Gastrocnemius medialis (tissue), 4 donors: ENCODE measurements at regions not wholly inside any gene's neighbourhood (a gene's known extent, or its start where the extent isn't known, plus 50 kb on each side); places are given as distances from the start of the nearest gene placed in this dataset.

Experiments
- ATAC-seq, 2 donors: fragments of 150-250 bp; one replicate each; pipeline ENCODE4 v1.9.1; 2016
- DNase-seq, 2 donors: peaks; one replicate each; pipeline ENCODE4 v3.0.0-alpha.2; 2019
- H3K27ac ChIP-seq, 4 donors: fragments of 200-600 bp; sonication (generic); 1 replicate in 1 of 4; 2 replicates in 3 of 4; pipeline ENCODE4 v1.5.1; 2016 to 2018; ENCODE audit warnings: mild to moderate bottlenecking in 2 of 4, moderate library complexity in 1 of 4
- H3K27me3 ChIP-seq, 3 donors: fragments of 200-600 bp; sonication (generic) in 2 of 3; 1 replicate in 1 of 3; 2 replicates in 2 of 3; pipeline versions ENCODE4 v1.5.1 to v1.6.0; 2016 to 2019; ENCODE audit warnings: mild to moderate bottlenecking in 1 of 3, moderate library complexity in 1 of 3
- H3K36me3 ChIP-seq, 2 donors: fragments of 200-600 bp; sonication (generic) in 1 of 2; one replicate each; pipeline ENCODE4 v1.5.1; 2017 to 2018
- H3K4me1 ChIP-seq, 2 donors: fragments of 200-600 bp; sonication (generic) in 1 of 2; one replicate each; pipeline ENCODE4 v1.5.1; 2016 to 2017; ENCODE audit warnings: mild to moderate bottlenecking in 2 of 2
- H3K4me3 ChIP-seq, 4 donors: fragments of 200-600 bp; sonication (generic) in 3 of 4; 1 replicate in 1 of 4; 2 replicates in 3 of 4; pipeline ENCODE4 v1.5.1; 2016 to 2019; ENCODE audit warnings: mild to moderate bottlenecking in 2 of 4
- H3K9me3 ChIP-seq, 3 donors: fragments of 200-600 bp; sonication (generic) in 2 of 3; 1 replicate in 1 of 3; 2 replicates in 2 of 3; pipeline ENCODE4 v1.5.1; 2016 to 2019
- CTCF ChIP-seq, 5 experiments: fragments of 450-650 bp in 3 of 5; fragments of 200-600 bp in 2 of 5; sonication (generic) in 2 of 5; IDR thresholded peaks in 4 of 5; conservative IDR thresholded peaks in 1 of 5; 1 replicate in 4 of 5; 2 replicates in 1 of 5; pipeline ENCODE4 v1.5.1; 2016 to 2019; ENCODE audit warnings: antibody characterized with exemption in 5 of 5, mild to moderate bottlenecking in 3 of 5, moderate library complexity in 3 of 5
- POLR2A ChIP-seq, 2 donors: fragments of 450-650 bp; IDR thresholded peaks; one replicate each; pipeline ENCODE4 v1.6.1; 2017; ENCODE audit warnings: antibody characterized with exemption in 2 of 2, mild to moderate bottlenecking in 2 of 2, moderate library complexity in 2 of 2
- in situ Hi-C, 4 donors: fragments of 200-750 bp; cut with MboI; loops; one replicate each; pipeline versions ENCODE4 v1.15.0 to v1.8.0; 2017; ENCODE audit warnings: low sequenced_read_pairs in 4 of 4
- intact Hi-C: fragments of 100-400 bp; cut with DNase I; formaldehyde crosslinking; loops from one replicate; pipeline ENCODE4 v1.15.1; 2023; ENCODE audit warnings: low total_unique reads

DNA sequence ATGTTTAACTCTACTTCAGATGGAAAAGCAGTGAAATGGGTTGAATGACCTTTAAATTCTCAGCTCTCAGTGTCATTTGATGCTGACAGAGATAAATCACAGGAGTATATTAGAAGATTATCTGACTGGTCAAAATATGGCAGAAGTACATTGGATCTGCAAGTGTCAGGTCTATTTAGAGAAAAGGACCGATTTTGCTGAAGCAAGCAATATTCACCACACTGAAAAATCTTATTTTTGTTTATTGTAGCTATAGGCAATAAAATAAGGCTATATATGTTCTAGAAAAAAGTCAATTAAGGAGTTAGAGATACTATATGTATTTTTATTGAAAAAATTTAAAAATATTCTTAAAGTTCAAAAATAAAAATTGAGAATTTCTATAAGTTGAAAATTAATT, 325.3 kb downstream of the CXXC4 start:
- intact Hi-C loops: no loop called here
- Histone ChIP-seq H3K27ac (no peak overlapping the region), H3K27me3 (no peaks in the 10 kb centered on the region), H3K4me3 (no peak overlapping the region), H3K4me1 (no peaks in the 10 kb centered on the region), H3K9me3 (no peaks in the 10 kb centered on the region), H3K36me3 (no peaks in the 10 kb centered on the region)
- TF ChIP-seq POLR2A (IDR thresholded peaks at IDR 0.05) (no peak), CTCF (IDR thresholded peaks at IDR 0.05 in 4 of 5, conservative IDR thresholded peaks at IDR 0.05 in 1 of 5) (no peak)
- in situ Hi-C loops: no loop called here
- no peak for ATAC-seq
- DNase-seq: no peak

DNA sequence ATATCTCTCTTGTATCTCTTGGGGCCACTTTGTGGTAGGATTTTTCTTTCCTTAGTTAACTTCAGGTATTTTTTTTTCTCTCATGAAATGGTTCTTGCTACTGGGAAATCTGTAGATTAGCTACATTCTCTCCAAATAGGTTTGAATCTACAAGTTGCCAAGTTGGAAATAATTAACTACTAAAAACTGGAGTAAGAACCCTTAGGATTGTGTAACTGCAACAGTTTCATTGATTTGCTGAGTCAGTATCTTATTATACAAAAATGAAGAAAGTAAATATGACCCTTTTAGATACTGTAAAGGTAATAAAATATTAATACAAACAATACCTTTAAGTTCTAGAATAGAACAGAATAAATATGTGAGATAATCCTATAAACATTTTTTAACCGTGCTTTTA, 327.9 kb downstream of the CXXC4 start:
- H3K36me3 ChIP-seq: no peaks in the 10 kb centered on the region
- ATAC-seq (no peak), DNase-seq (no peak)
- H3K9me3 ChIP-seq: no peaks in the 10 kb centered on the region
- H3K4me3 ChIP-seq: no peak overlapping the region
- H3K27ac ChIP-seq: no peak overlapping the region
- H3K27me3 ChIP-seq: no peaks in the 10 kb centered on the region
- intact Hi-C loops: no loop called here
- H3K4me1 ChIP-seq: no peaks in the 10 kb centered on the region
- in situ Hi-C loops: no loop called here
- TF ChIP-seq CTCF (IDR thresholded peaks at IDR 0.05 in 4 of 5, conservative IDR thresholded peaks at IDR 0.05 in 1 of 5): no peak
- TF ChIP-seq POLR2A (IDR thresholded peaks at IDR 0.05): no peak

DNA sequence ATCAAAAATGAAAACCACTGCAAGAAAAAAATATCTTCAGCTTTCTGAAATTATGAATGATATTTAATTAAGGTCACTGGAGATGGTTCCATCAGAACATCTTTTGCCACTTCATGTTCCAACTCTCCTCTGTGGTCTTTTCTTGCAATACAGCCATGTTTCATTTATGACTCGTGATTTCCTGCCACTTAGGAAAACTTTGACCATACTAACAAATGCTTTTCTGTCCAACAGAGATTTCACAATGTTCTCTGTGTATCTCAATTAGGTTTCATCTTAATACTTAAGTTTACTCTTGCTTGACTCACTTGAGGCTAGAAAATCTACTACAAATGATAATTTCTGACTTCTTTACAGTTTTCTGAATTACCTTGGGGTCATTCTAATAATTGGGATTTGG, 330.9 kb downstream of the CXXC4 start:
- ATAC-seq: no peak
- TF ChIP-seq POLR2A (IDR thresholded peaks at IDR 0.05) (no peak), CTCF (IDR thresholded peaks at IDR 0.05 in 4 of 5, conservative IDR thresholded peaks at IDR 0.05 in 1 of 5) (no peak)
- H3K4me1 ChIP-seq: no peaks in the 10 kb centered on the region
- intact Hi-C loops: no loop called here
- no peak for DNase-seq
- H3K4me3 ChIP-seq: no peak overlapping the region
- in situ Hi-C loops: no loop called here
- no peaks in the 10 kb centered on the region for H3K36me3 ChIP-seq
- no peaks in the 10 kb centered on the region for H3K27me3 ChIP-seq
- H3K9me3 ChIP-seq: no peaks in the 10 kb centered on the region
- no peak overlapping the region for H3K27ac ChIP-seq

- Histone ChIP-seq H3K36me3 (no peaks in the 10 kb centered on the region), H3K4me1 (no peaks in the 10 kb centered on the region), H3K27me3 (no peaks in the 10 kb centered on the region), H3K27ac (no peak overlapping the region), H3K4me3 (no peak overlapping the region), H3K9me3 (no peaks in the 10 kb centered on the region)
- ATAC-seq (no peak), DNase-seq (no peak)
- TF ChIP-seq CTCF (IDR thresholded peaks at IDR 0.05 in 4 of 5, conservative IDR thresholded peaks at IDR 0.05 in 1 of 5): no peak
- intact Hi-C loops (no loop called here), in situ Hi-C loops (no loop called here)
These were observed 348.6 kb downstream of the CXXC4 start for GRCh38 chr4:104146048-104146447.

DNA sequence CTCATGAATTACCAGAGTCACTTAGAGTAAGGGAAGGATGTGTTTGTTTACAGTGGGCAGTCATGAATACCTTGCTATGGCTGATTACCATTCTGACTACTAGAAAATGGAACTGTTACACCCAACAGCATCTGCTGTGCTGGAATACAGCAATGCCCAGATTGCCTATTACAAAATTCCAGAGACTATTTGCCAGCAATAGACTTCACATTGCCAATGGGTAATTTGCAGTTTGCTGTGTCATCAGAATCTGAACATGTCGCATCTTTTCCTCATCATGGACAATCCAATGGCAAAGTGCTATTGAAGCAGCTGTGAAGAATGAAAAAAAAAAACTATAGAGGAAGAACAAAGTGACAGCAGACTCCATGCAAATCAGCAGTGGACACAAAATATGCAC, 356.6 kb downstream of the CXXC4 start:
- DNase-seq (no peak), ATAC-seq (no peak)
- Histone ChIP-seq H3K27me3 (no peaks in the 10 kb centered on the region), H3K4me3 (no peak overlapping the region), H3K4me1 (no peaks in the 10 kb centered on the region), H3K27ac (no peak overlapping the region), H3K36me3 (no peaks in the 10 kb centered on the region), H3K9me3 (no peaks in the 10 kb centered on the region)
- intact Hi-C loops (no loop called here), in situ Hi-C loops (no loop called here)
- no peak for TF ChIP-seq CTCF (IDR thresholded peaks at IDR 0.05 in 4 of 5, conservative IDR thresholded peaks at IDR 0.05 in 1 of 5)
- TF ChIP-seq POLR2A (IDR thresholded peaks at IDR 0.05): no peak
